ENCODE measurements at regions not wholly inside any gene's neighbourhood (a gene's known extent, or its start where the extent isn't known, plus 50 kb on each side); places are given as distances from the start of the nearest gene placed in this dataset.

DNA sequence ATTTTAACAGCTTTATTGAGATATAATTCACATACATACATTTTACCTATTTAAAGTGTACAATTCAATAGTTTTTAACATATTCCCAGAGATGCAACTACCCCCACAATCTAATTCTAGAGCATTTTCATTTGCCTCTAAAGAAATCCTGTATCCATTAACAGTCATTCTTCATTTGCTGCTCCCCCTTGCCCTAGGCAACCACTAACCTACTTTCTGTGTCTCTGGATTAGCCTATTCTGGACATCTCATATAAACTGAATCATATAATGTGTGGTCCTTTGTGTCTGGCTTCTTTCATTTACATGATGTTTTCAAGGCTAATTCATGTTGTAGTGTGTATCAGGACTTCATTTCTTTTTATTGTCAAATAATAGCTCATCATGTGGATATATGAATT, 105.1 kb upstream of the GRPR start:
- ChIA-PET POLR2A (no interaction called here), CTCF (no interaction called here)
- Mint-ChIP-seq H3K27me3 (no peaks in the 10 kb centered on the region), H3K9me3 (no peaks in the 10 kb centered on the region), H3K27ac (no peak overlapping the region), H3K4me3 (no peak overlapping the region), H3K36me3 (no peaks in the 10 kb centered on the region), H3K4me1 (ENCODE audit: low read depth) (peaks cover 4% of the 10 kb centered on the region)
- intact Hi-C loops (cut with micrococcal nuclease): no loop called here
- no peak for DNase-seq

GRCh38 chrX:16014171-16014570, 109.2 kb upstream of the GRPR start:
- no peaks in the 10 kb centered on the region for H3K27me3 Mint-ChIP-seq
- H3K4me1 Mint-ChIP-seq (ENCODE audit: low read depth): no peaks in the 10 kb centered on the region
- H3K9me3 Mint-ChIP-seq: no peaks in the 10 kb centered on the region
- no peak for DNase-seq
- H3K4me3 Mint-ChIP-seq: no peak overlapping the region
- POLR2A ChIA-PET: no interaction called here
- no peak overlapping the region for H3K27ac Mint-ChIP-seq
- intact Hi-C loops (cut with micrococcal nuclease): no loop called here
- CTCF ChIA-PET: no interaction called here
- no peaks in the 10 kb centered on the region for H3K36me3 Mint-ChIP-seq

DNA sequence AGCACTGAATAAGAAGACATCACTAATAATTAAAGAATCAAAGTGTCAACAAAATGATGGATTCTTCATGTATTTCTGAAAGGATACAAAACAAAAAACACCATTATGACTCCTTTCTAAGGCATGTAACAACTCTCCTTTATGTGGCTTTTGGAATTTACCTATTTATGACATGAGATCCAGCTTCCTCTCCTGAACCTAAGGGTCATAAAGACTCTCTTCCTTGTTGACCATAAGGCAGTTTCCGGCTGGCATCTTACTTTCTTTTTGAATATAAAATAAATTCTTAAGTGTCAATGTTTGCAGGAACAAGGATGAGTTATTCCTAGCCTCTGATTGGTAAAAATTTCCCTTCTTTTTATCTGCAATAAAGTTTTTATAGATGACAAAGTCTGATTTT, 111.1 kb upstream of the GRPR start:
- no peaks in the 10 kb centered on the region for H3K27me3 Mint-ChIP-seq
- H3K9me3 Mint-ChIP-seq: no peaks in the 10 kb centered on the region
- no peaks in the 10 kb centered on the region for H3K4me1 Mint-ChIP-seq (ENCODE audit: low read depth)
- no peaks in the 10 kb centered on the region for H3K36me3 Mint-ChIP-seq
- CTCF ChIA-PET: no interaction called here
- POLR2A ChIA-PET: no interaction called here
- no peak overlapping the region for H3K4me3 Mint-ChIP-seq
- H3K27ac Mint-ChIP-seq: no peak overlapping the region
- intact Hi-C loops (cut with micrococcal nuclease): no loop called here
- DNase-seq: no peak

DNA sequence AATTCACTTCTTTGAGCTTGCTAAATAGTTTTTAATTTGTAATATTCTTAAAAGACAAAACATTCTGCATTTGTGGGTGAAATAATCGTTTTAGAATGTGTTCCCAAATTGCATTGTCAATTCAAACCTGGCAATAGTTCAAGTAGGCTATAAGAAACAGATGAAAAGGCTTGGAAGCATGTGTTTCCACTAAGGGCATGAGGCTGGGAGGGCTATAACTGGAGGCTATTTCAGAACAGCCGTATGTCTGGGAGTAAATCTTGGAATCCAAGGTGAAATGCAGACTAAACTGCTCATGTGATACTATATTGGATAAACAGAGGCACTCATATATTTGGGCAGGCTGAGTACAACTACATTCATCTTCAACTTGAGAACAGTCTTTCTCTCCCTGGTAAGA, 117.4 kb upstream of the GRPR start:
- intact Hi-C loops (cut with micrococcal nuclease): no loop called here
- ChIA-PET POLR2A (no interaction called here), CTCF (no interaction called here)
- peaks cover 6% of the 10 kb centered on the region for H3K27me3 Mint-ChIP-seq
- no peak overlapping the region for H3K27ac Mint-ChIP-seq
- DNase-seq: no peak
- H3K4me1 Mint-ChIP-seq (ENCODE audit: low read depth): no peaks in the 10 kb centered on the region
- no peaks in the 10 kb centered on the region for H3K36me3 Mint-ChIP-seq
- H3K9me3 Mint-ChIP-seq: no peaks in the 10 kb centered on the region
- H3K4me3 Mint-ChIP-seq: no peak overlapping the region

DNA sequence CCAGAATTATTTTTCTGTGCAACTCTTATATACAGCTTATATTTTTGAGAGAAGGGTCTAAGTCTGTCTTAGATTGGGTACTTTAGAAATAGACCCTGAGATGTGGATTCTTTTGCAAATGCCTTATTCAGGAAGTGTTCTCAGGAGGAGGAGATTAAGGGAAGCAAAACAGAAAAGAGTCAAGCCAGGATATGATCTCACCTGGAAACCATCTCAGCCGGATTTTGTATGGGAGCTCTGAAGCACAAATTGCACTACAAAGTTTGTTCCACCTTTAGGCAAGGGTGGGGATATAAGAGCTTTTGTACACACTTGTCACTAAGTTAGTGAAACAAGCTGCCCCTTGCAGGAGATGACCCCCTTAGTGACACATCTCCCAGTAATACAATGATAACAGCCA, 121.2 kb upstream of the GRPR start:
- POLR2A ChIA-PET: no interaction called here
- CTCF ChIA-PET: no interaction called here

DNA sequence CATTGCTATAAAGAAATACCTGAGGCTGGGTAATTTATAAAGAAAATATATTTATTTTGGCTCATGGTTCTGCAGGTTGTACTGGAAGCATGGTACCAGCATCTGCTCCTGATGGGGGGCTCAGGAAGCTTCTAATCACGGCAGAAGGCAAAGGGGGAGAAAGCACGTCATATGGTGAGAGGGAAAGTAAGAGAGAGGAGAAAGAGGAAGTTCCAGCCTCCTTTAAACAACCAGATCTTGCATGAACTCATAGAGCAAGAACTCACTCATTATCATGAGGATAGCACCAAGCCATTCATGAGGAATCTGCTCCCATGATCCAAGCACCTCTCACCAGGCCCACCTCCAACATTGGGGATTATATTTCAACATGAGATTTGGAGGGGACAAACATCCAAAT, 125.0 kb upstream of the GRPR start:
- ChIA-PET POLR2A (no interaction called here), CTCF (no interaction called here)
- Mint-ChIP-seq H3K4me1 (ENCODE audit: low read depth) (no peaks in the 10 kb centered on the region), H3K36me3 (no peaks in the 10 kb centered on the region), H3K9me3 (no peaks in the 10 kb centered on the region), H3K27me3 (peaks cover 8% of the 10 kb centered on the region), H3K4me3 (no peak overlapping the region), H3K27ac (no peak overlapping the region)
- intact Hi-C loops (cut with micrococcal nuclease): no loop called here
- no peak for DNase-seq

More for the DNA sequence above, 121.2 kb upstream of the GRPR start:
- Mint-ChIP-seq H3K9me3 (no peaks in the 10 kb centered on the region), H3K27ac (no peak overlapping the region), H3K4me1 (ENCODE audit: low read depth) (no peaks in the 10 kb centered on the region), H3K4me3 (no peak overlapping the region), H3K36me3 (no peaks in the 10 kb centered on the region), H3K27me3 (peaks cover 6% of the 10 kb centered on the region)
- DNase-seq: no peak
- intact Hi-C loops (cut with micrococcal nuclease): no loop called here

- Mint-ChIP-seq H3K27ac (no peak overlapping the region), H3K9me3 (peaks cover 2% of the 10 kb centered on the region), H3K36me3 (no peaks in the 10 kb centered on the region), H3K27me3 (peaks cover 4% of the 10 kb centered on the region), H3K4me1 (ENCODE audit: low read depth) (peaks cover 8% of the 10 kb centered on the region), H3K4me3 (no peak overlapping the region)
- no peak for DNase-seq
- CTCF ChIA-PET: no interaction called here
- POLR2A ChIA-PET: no interaction called here
- intact Hi-C loops (cut with micrococcal nuclease): loop anchor here (5.0 to 10.0 kb wide), 2 partner anchors 135 to 312 kb away; partner anchors contain the start of gene AP1S2
These were observed 133.6 kb upstream of the GRPR start for GRCh38 chrX:15989716-15990115.

DNA sequence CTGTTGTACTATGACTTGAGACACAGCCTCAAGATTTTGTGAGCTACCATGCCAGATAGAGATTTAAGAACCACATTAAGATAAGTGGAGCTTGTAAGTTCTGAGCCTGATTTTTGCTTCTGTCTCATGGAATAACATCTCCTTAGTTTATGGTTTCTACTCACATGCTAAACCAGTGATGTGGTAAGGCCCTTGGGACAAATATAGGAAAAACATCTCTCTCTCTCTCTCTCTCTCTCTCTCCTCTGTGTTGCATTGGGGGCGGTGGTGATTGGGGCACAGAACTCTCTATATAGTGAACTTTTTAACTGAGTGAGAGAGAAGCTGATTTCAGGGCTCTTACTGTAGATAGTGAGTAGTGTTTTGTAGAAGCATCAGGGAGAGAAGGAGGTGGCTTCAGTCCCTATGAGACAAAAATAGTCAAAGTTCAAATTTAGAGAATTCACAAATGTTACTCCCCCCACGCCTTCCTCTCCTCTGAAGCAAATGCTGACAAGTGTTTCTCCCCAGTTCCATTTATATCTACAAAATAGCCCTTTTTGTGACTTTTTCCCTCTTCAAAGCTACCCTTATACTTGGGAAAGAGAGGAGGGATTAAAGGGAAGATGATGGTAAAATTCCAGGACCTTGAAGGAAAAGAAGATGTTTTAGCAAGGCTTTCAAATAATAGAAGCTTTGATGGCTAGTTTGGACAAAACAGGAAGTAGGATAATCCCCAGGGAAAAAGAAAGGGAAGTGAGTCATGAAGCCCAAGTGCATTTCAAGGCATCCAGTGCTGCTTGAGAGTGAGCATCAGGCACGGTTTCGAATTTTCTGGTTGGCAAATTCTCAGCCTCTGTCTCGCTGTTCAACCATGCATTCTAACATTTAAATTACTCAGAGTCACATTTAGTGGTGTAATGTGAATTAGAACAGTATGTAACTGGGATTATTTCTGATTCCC, 134.3 kb upstream of the AP1S2 start:
- H3K27ac Mint-ChIP-seq: no peak overlapping the region
- peaks cover 2% of the 10 kb centered on the region for H3K9me3 Mint-ChIP-seq
- no peak overlapping the region for H3K4me3 Mint-ChIP-seq
- POLR2A ChIA-PET: no interaction called here
- intact Hi-C loops (cut with micrococcal nuclease): loop anchor here (5.0 to 10.0 kb wide), 2 partner anchors 134 to 312 kb away; partner anchors contain the start of gene AP1S2
- H3K27me3 Mint-ChIP-seq: peaks cover 2% of the 10 kb centered on the region
- no peaks in the 10 kb centered on the region for H3K36me3 Mint-ChIP-seq
- peaks cover 8% of the 10 kb centered on the region for H3K4me1 Mint-ChIP-seq (ENCODE audit: low read depth)
- DNase-seq: no peak
- CTCF ChIA-PET: no interaction called here

DNA sequence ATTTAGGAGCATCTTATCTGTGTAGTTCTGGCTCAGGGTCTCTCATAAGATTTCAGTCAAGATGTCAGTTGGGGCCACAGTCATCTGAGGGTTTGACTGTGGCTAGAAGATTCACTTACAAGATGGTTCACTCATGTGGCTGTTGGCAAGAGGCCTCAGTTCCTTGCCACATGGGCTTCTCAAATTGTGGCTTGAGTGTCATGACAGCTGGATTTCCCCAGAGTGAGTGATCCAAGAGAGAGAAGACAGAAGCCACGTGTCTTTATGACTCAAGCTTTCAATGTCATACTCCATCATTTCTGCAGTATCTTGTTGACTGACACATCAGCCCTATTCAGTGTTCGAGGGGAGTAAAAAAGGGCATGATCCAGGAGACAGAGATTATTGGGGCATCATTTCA, 131.3 kb upstream of the AP1S2 start:
- H3K4me1 Mint-ChIP-seq (ENCODE audit: low read depth): peaks cover 8% of the 10 kb centered on the region
- no peak overlapping the region for H3K27ac Mint-ChIP-seq
- peaks cover 2% of the 10 kb centered on the region for H3K9me3 Mint-ChIP-seq
- intact Hi-C loops (cut with micrococcal nuclease): loop anchor here (5.0 to 10.0 kb wide), 2 partner anchors 131 to 309 kb away; partner anchors contain the start of gene AP1S2
- no peak overlapping the region for H3K4me3 Mint-ChIP-seq
- H3K36me3 Mint-ChIP-seq: no peaks in the 10 kb centered on the region
- DNase-seq: peak; percentile 62
- ChIA-PET POLR2A (no interaction called here), CTCF (no interaction called here)
- H3K27me3 Mint-ChIP-seq: peaks cover 1% of the 10 kb centered on the region

DNA sequence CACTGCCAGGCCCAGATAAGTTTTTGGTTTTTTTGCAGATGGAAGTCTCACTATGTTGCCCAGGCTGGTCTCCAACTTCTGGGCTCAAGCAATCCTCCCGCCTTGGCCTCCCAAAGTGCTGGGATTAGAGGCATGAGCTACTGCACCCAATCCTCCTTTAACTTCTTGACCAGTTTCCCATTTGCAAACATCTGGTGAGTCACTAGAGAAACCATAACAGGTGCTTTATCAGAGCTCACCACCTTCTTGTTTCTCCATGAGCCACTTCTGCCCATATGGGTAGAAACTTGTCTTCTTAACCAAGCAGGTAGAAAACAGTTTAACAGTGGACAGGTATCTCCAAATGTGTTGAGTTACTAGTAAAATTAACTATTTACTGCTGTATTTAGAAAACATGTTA, 128.4 kb upstream of the AP1S2 start:
- DNase-seq: no peak
- no peaks in the 10 kb centered on the region for H3K36me3 Mint-ChIP-seq
- CTCF ChIA-PET: no interaction called here
- peaks cover 8% of the 10 kb centered on the region for H3K4me1 Mint-ChIP-seq (ENCODE audit: low read depth)
- POLR2A ChIA-PET: no interaction called here
- H3K27me3 Mint-ChIP-seq: no peaks in the 10 kb centered on the region
- H3K27ac Mint-ChIP-seq: no peak overlapping the region
- intact Hi-C loops (cut with micrococcal nuclease): loop anchor here (10.0 kb wide), 1 partner anchor 128 kb away; the partner anchor contains the start of gene AP1S2
- H3K9me3 Mint-ChIP-seq: peaks cover 2% of the 10 kb centered on the region
- H3K4me3 Mint-ChIP-seq: no peak overlapping the region

DNA sequence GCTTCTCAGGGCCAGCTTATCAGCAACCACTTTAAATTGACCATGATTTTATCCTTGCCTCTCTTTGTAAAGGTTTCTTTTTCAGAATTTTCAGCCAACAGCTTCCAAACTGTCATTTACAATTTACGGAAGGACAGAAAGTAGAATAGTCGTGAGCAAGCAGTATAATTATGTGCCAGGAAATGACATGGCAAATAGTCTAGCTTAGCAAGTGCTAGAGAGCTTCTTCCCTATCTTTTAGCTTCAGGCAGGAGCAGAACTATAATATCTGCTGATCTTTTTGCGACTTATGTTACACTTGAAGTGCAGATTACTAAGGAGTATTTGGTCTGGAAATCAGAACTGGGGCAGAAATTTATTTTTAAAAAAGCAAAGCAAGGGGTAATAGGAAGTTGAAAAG, 123.0 kb upstream of the AP1S2 start:
- Mint-ChIP-seq H3K4me1 (ENCODE audit: low read depth) (no peaks in the 10 kb centered on the region), H3K9me3 (no peaks in the 10 kb centered on the region), H3K36me3 (no peaks in the 10 kb centered on the region), H3K27me3 (no peaks in the 10 kb centered on the region), H3K27ac (no peak overlapping the region), H3K4me3 (no peak overlapping the region)
- ChIA-PET POLR2A (no interaction called here), CTCF (no interaction called here)
- intact Hi-C loops (cut with micrococcal nuclease): no loop called here
- DNase-seq: no peak

GRCh38 chrX:15976396-15976795, 121.8 kb upstream of the AP1S2 start:
- H3K27ac Mint-ChIP-seq: no peak overlapping the region
- CTCF ChIA-PET: no interaction called here
- no peaks in the 10 kb centered on the region for H3K4me1 Mint-ChIP-seq (ENCODE audit: low read depth)
- no peak for DNase-seq
- no peaks in the 10 kb centered on the region for H3K27me3 Mint-ChIP-seq
- POLR2A ChIA-PET: no interaction called here
- no peak overlapping the region for H3K4me3 Mint-ChIP-seq
- intact Hi-C loops (cut with micrococcal nuclease): no loop called here
- no peaks in the 10 kb centered on the region for H3K9me3 Mint-ChIP-seq
- H3K36me3 Mint-ChIP-seq: no peaks in the 10 kb centered on the region

GRCh38 chrX:15973946-15974345, 119.3 kb upstream of the AP1S2 start:
- ChIA-PET POLR2A (no interaction called here), CTCF (no interaction called here)
- Mint-ChIP-seq H3K4me3 (no peak overlapping the region), H3K4me1 (ENCODE audit: low read depth) (no peaks in the 10 kb centered on the region), H3K9me3 (no peaks in the 10 kb centered on the region), H3K27ac (no peak overlapping the region), H3K36me3 (no peaks in the 10 kb centered on the region), H3K27me3 (no peaks in the 10 kb centered on the region)
- intact Hi-C loops (cut with micrococcal nuclease): loop anchor here (2.0 kb wide), 1 partner anchor 213 kb away; no protein-coding TSS in a partner anchor
- DNase-seq: no peak

All from activated CD4-positive, alpha-beta memory T cell treated with anti-CD3 and anti-CD28 coated beads for 36 hours (primary cell).